HG03457 (cell line): ENCODE measurements at regions not wholly inside any gene's neighbourhood (a gene's known extent, or its start where the extent isn't known, plus 50 kb on each side); places are given as distances from the start of the nearest gene placed in this dataset.
"Not testable (repeated sequence)": the region's sequence is repeated elsewhere in the genome, so short reads cannot be mapped to it uniquely, and the experiment has no call there.

Experiments used
- ATAC-seq: cut with Tn5 transposase; IDR thresholded peaks from one replicate; pipeline ENCODE4 v1.9.1; 2021; ENCODE audit warnings: moderate number of reproducible peaks; ENCODE audit not compliant: unreplicated experiment

GRCh38 chr1:168422203-168422847, 121.5 kb downstream of the XCL2 start:
- no peak for ATAC-seq

DNA sequence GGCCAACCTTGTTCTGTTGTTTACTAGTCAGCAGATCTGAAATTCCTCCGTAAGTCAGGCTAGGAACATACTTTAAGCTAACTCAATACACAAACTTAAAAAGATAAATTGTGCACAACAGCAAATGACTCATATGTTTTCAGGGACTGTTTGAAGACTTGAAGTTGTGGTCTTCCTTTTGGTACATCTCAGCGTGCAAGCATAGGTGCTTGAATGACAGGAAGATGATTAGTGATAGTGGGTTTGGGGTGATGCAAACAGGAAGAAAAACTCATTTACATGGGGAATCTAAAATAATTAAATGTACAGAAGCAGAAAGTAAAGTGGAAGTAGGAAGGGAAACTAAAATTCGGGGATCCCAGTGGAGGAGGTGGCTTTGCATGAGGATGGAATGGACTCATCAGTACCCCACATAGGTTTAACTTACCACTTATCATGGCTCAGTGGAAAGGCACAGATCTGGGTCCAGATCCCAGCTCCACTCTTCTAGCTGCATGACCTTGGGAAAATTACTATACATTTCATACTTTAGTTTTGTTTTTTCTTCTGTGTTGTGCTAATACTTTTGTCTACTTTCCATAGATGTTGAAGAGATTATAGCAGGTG, 122.3 kb downstream of the XCL2 start:
- no peak for ATAC-seq

DNA sequence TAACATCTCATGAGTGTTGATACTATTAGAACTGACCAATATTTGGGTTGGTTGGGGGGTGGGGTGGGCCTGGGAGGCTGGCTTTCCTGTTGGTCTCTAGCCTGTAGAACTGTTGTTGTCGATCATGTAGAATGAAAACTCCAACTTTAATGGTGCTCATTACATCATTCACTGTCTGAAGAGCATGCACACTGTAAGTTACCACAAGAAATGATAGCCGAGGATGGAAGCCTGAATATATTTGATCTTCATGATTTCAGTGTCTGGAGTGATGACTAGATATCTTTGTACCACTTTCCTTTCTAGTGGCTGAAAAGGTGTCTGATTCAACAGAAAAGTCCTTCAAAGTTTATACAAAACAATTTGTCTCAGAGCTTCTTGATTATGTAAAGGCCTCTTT, 123.6 kb downstream of the XCL2 start:
- no peak for ATAC-seq

DNA sequence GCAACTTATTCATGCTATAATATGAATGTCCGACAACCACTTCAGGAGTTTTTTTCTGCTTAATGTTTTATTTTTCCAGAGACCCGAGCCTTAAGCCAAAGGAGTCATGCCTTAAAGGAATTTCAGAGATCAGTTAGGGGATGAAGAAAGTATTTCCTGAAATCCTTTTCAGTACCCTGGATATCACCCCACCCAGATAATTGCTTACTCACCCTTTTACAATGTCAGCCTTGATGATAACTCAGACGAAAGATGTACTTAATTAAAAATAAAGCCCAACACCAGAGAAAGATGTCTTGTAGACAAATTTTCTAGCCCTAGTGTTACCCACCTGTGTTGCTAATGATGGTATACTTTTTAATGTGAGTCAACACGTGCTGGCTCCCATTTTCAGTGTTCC, 124.1 kb downstream of the XCL2 start:
- ATAC-seq, result no peak

- ATAC-seq, result no peak
Observed at GRCh38 chr1:168416220-168416619, 127.6 kb downstream of the XCL2 start.

DNA sequence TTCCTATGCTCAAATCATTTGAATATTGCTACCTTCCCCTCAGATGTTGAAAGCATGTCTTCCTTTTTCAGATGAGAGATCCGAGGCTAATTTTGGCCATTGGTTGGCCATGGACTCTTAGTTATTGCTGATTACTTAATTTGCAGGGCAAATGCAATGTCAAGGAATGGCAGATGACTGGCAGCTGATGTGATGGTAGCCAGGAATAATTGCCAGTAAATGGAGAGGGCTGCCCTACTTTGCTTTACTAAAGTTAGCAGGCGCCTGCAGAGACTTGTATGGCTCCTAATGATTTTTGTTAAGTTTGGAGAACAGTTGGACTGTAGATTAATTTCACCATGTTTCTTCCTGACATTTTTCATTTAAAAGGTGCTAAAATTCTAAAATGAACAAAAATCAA, 128.9 kb downstream of the XCL2 start:
- ATAC-seq, result no peak

DNA sequence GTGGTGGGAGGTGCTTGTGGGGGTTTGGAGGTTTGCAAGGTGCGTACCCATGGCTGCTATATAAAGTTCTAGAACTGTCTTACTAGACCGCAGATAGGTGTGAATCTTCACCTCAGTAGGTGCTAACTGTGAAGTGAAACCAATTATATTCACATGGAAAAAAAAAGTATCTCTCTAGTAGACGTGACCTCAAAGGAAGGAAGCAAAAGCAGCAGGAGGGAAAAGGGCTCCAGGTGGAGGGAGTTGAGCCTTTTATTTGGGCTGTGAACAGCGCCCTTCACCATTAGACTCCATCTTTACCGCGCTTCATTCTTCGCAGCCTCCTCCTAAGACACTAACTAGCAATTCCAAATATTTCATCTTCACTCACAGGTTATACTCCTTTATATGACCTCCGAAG, 129.8 kb downstream of the TBX19 start:
- no peak for ATAC-seq

GRCh38 chr1:168408884-168409283, 128.2 kb downstream of the TBX19 start:
- ATAC-seq, result no peak

DNA sequence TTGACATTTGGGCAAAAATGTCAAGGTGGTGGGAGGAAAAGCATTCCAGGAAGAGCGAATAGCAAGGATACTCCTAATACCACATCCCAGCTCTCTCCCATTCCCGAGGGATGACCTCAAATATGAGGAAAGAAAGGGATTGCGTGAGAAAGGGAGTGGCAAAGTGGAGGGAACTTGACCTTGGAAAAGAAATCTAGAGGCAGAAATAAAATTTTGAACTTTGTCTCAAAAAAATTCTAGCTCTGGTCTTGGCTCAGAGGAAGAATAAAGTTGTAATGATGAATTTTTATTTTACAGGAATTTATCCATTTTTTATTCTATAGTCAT, 127.8 kb downstream of the TBX19 start:
- ATAC-seq, result no peak

DNA sequence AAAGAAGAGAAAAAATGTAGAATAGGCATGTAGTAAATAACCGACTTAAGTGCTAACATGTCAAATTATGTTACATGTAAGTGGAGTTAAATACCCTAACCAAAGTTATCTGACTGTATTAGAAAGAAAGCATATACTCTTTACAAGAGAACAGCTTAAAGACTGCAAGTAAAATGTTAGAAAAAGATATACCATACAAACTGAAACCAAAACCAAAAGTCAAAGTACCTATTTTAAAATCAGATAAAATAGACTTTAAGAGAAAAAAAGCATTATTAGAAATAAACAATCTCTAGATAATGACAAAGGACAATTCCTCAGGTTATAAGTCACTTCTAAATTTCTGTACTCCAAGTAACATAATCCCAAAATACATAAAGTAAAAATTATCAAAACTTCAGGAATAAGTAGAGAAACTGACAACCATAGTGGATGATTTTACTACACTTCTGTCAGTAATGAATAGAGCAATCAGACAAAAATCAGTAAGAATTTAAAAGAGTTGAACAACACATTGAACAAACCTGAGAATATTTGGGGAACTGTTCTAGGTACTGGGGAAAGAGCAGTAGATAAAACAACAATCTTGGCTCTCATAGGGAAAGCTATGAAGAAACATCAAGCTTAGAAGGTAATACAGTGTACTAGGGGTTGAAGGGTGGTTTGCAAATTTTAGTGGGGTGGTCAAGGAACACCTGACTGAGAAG, 127.3 kb downstream of the TBX19 start:
- ATAC-seq, result no peak

GRCh38 chr1:168405906-168406549, 125.4 kb downstream of the TBX19 start:
- no peak for ATAC-seq

GRCh38 chr1:168403140-168403539, 122.5 kb downstream of the TBX19 start:
- no peak for ATAC-seq

- not testable (repeated sequence) for ATAC-seq
Observed at GRCh38 chr1:168402466-168402865, 121.8 kb downstream of the TBX19 start.

GRCh38 chr1:168401341-168401740, 120.7 kb downstream of the TBX19 start:
- no peak for ATAC-seq

DNA sequence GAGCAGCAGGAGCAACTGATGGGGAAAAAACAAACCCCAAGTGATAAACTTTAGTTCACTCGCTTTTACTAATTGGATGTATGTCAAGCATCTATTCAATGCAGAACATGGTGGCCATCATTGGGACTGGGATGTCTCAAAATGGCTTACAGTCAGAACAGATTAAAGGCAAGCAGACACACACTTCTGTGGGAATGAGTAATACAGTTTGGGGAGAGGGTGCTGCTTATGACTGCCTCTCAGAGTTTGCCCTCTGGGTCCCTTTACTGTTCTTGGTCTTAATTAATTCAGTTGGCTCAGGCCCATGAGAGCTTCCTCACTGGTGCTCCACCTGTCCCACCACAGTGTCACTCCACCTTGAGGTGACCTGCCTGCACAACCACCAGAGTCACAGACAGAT, 119.5 kb downstream of the TBX19 start:
- ATAC-seq, result no peak

- no peak for ATAC-seq
Observed at GRCh38 chr1:168397806-168398205, 117.1 kb downstream of the TBX19 start.

DNA sequence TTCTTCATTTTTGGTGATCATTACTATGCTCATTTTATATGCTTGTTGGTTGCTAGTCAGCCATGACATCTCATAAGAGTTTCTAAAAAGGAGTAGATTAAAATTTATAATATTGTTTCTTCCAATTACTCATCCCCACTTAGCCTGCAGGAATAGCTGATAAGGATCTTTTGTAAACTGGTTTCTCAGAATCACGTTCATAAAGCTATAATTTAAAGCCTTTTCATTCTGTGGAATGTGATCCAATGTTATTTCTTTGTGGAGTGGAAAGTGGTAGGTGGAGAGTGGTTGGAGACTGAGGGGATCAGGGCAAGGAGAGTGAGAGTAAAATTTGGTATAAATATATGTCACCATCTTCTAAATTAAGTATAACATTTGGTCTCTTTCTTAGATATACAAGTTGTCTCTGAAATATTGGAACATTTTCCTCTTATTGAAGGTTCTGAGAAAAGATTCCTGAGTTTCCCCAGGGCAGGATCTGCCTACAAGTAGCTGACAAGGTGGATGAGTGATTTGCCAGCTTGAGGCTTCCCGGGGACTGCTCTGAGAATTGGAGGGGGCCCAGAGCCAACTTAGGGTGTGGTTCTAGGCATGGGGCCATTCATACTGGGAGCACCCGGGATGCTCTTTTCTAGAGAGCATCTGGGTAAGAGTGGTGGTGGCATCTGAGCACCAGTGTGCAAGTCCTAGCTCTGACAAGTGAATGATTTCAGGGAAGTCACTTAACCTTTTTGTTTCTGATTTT, 116.4 kb downstream of the TBX19 start:
- no peak for ATAC-seq

DNA sequence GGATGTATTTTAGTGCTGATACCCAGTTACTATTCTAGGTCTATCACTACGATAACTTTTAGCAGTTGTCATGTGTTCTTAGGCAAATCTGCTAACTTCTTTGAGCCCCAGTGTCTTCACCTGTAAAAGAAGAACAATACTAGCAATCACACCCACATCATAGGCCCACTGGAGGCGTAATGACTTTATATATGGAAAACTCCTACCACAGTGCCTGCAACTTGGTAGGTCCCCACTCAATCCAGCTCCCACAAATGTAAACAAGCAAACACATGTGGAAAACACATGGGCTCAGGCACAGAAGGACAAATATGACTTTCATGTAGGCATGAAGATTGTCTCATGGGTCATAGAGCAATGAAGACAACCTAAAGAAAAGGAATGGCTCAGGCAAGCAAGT, 115.8 kb downstream of the TBX19 start:
- ATAC-seq, result no peak

DNA sequence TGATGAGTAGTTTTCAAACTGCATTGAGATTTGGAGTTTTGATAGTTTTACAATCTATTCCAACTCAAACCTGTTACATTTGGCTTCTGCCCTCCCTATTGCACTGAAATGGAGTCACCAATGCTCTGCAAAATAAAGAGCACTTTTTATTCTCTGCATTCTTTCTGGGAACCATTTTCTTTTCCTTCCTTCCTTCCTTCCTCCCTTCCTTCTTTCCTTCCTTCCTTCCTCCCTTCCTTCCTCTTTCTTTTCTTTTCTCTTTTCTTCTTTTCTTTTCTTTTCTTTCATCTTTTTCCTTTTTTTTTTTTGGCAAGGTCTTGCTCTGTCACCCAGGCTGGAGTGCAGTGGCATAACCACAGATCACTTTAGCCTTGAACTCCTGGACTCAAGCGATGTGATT, 114.2 kb downstream of the TBX19 start:
- no peak for ATAC-seq

- no peak for ATAC-seq
Observed at GRCh38 chr1:168392958-168393549, 112.4 kb downstream of the TBX19 start.
